ENCODE measurements at regions not wholly inside any gene's neighbourhood (a gene's known extent, or its start where the extent isn't known, plus 50 kb on each side); places are given as distances from the start of the nearest gene placed in this dataset.

- H2AFZ ChIP-seq (ENCODE audit: insufficient read depth, low read depth, low read length, poor library complexity, severe bottlenecking): no peak overlapping the region
- no peaks in the 10 kb centered on the region for H3K27me3 ChIP-seq (replicated peaks in 1 of 4; ENCODE audit: control extremely low read depth in 1 of 4, control insufficient read depth in 3 of 4, insufficient read depth in 4 of 4, low read length in 3 of 4)
- H3K9me3 ChIP-seq (ENCODE audit: control extremely low read depth in 1 of 3, control insufficient read depth in 2 of 3, insufficient read depth in 1 of 3, low read length in 2 of 3): no peaks in the 10 kb centered on the region
- intact Hi-C loops (cut with micrococcal nuclease): no loop called here
- Mint-ChIP-seq H3K4me3 (no peak overlapping the region), H3K9me3 (ENCODE audit: insufficient read depth) (no peaks in the 10 kb centered on the region), H3K27ac (no peak overlapping the region), H3K4me1 (no peaks in the 10 kb centered on the region), H3K27me3 (no peaks in the 10 kb centered on the region)
- CTCF ChIA-PET: no interaction called here
- no peak overlapping the region for H3K9ac ChIP-seq (ENCODE audit: low read length)
- no peaks in the 10 kb centered on the region for H4K20me1 ChIP-seq (ENCODE audit: control insufficient read depth, insufficient read depth, low read length, poor library complexity, severe bottlenecking)
- ATAC-seq (ENCODE audit: low read depth): no peak
- H3K79me2 ChIP-seq (ENCODE audit: control insufficient read depth, insufficient read depth, low read length): no peaks in the 10 kb centered on the region
- no CpG with 5 or more reads among the region's 3 CpGs for WGBS (ENCODE audit: insufficient coverage)
- H3K27ac ChIP-seq (ENCODE audit: low read length in 2 of 2): no peak overlapping the region
- no peaks in the 10 kb centered on the region for H3K4me1 ChIP-seq (ENCODE audit: control insufficient read depth in 2 of 2, insufficient read depth in 2 of 2, low read length in 2 of 2)
- DNase-seq: no peak
- H3K36me3 ChIP-seq (replicated peaks in 1 of 2; ENCODE audit: control extremely low read depth in 1 of 2, control insufficient read depth in 1 of 2, extremely low read depth in 1 of 2, insufficient read depth in 2 of 2, low read length in 1 of 2): no peaks in the 10 kb centered on the region
- TF ChIP-seq CTCF (IDR thresholded peaks at IDR 0.05): no peak
- POLR2A ChIA-PET: no interaction called here
- no peak overlapping the region for H3K4me3 ChIP-seq (ENCODE audit: control extremely low read depth in 1 of 5, extremely low read depth in 1 of 5, insufficient read depth in 1 of 5, low read depth in 2 of 5, low read length in 4 of 5)
- no peak overlapping the region for H3K4me2 ChIP-seq (replicated peaks; ENCODE audit: low read depth, low read length, poor library complexity, severe bottlenecking)
Measured at GRCh38 chrY:19410980-19411766, 333.4 kb downstream of the KDM5D start.

- ChIA-PET POLR2A (no interaction called here), CTCF (no interaction called here)
- Histone ChIP-seq H3K27me3 (replicated peaks in 1 of 4; ENCODE audit: control extremely low read depth in 1 of 4, control insufficient read depth in 3 of 4, insufficient read depth in 4 of 4, low read length in 3 of 4) (no peaks in the 10 kb centered on the region), H3K4me1 (ENCODE audit: control insufficient read depth in 2 of 2, insufficient read depth in 2 of 2, low read length in 2 of 2) (no peaks in the 10 kb centered on the region), H2AFZ (ENCODE audit: insufficient read depth, low read depth, low read length, poor library complexity, severe bottlenecking) (no peak overlapping the region), H3K36me3 (replicated peaks in 1 of 2; ENCODE audit: control extremely low read depth in 1 of 2, control insufficient read depth in 1 of 2, extremely low read depth in 1 of 2, insufficient read depth in 2 of 2, low read length in 1 of 2) (no peaks in the 10 kb centered on the region), H3K9me3 (ENCODE audit: control extremely low read depth in 1 of 3, control insufficient read depth in 2 of 3, insufficient read depth in 1 of 3, low read length in 2 of 3) (no peaks in the 10 kb centered on the region), H3K4me2 (replicated peaks; ENCODE audit: low read depth, low read length, poor library complexity, severe bottlenecking) (no peak overlapping the region), H3K79me2 (ENCODE audit: control insufficient read depth, insufficient read depth, low read length) (no peaks in the 10 kb centered on the region), H3K4me3 (ENCODE audit: control extremely low read depth in 1 of 5, extremely low read depth in 1 of 5, insufficient read depth in 1 of 5, low read depth in 2 of 5, low read length in 4 of 5) (no peak overlapping the region), H3K9ac (ENCODE audit: low read length) (no peak overlapping the region), H3K27ac (ENCODE audit: low read length in 2 of 2) (no peak overlapping the region), H4K20me1 (ENCODE audit: control insufficient read depth, insufficient read depth, low read length, poor library complexity, severe bottlenecking) (no peaks in the 10 kb centered on the region)
- Mint-ChIP-seq H3K4me3 (no peak overlapping the region), H3K27ac (no peak overlapping the region), H3K27me3 (no peaks in the 10 kb centered on the region), H3K4me1 (no peaks in the 10 kb centered on the region), H3K9me3 (ENCODE audit: insufficient read depth) (no peaks in the 10 kb centered on the region)
- ATAC-seq (ENCODE audit: low read depth) (no peak), DNase-seq (no peak)
- intact Hi-C loops (cut with micrococcal nuclease): no loop called here
- no peak for TF ChIP-seq CTCF (IDR thresholded peaks at IDR 0.05)
- TF ChIP-seq EZH2 (IDR thresholded peaks at IDR 0.05; ENCODE audit: borderline replicate concordance, insufficient read depth, low read depth, low read length, poor library complexity, severe bottlenecking): no peak
Measured at GRCh38 chrY:19406246-19406645, 338.3 kb downstream of the KDM5D start.
